Osteocyte (in vitro differentiated cells): ENCODE measurements at regions not wholly inside any gene's neighbourhood (a gene's known extent, or its start where the extent isn't known, plus 50 kb on each side); places are given as distances from the start of the nearest gene placed in this dataset.

Experiments
- DNase-seq: peaks from one replicate; pipeline ENCODE4 v3.0.0; 2021; ENCODE audit warnings: mixed read lengths; ENCODE audit not compliant: unreplicated experiment; ENCODE audit errors: extremely low spot score
- H3K27ac Mint-ChIP-seq: one replicate; pipeline ENCODE4 v1.8.0; 2021; ENCODE audit warnings: mild to moderate bottlenecking, mixed read lengths; ENCODE audit not compliant: unreplicated experiment
- H3K27me3 Mint-ChIP-seq: one replicate; pipeline ENCODE4 v1.8.0; 2021; ENCODE audit warnings: mixed read lengths; ENCODE audit not compliant: unreplicated experiment
- H3K36me3 Mint-ChIP-seq: one replicate; pipeline ENCODE4 v1.8.0; 2021; ENCODE audit warnings: mixed read lengths; ENCODE audit not compliant: unreplicated experiment
- H3K4me1 Mint-ChIP-seq: one replicate; pipeline ENCODE4 v1.8.0; 2021; ENCODE audit warnings: mixed read lengths; ENCODE audit not compliant: unreplicated experiment
- H3K4me3 Mint-ChIP-seq: one replicate; pipeline ENCODE4 v1.8.0; 2021; ENCODE audit warnings: mild to moderate bottlenecking, moderate library complexity, mixed read lengths; ENCODE audit not compliant: unreplicated experiment
- H3K9me3 Mint-ChIP-seq: one replicate; pipeline ENCODE4 v1.8.0; 2021; ENCODE audit warnings: mixed read lengths; ENCODE audit not compliant: unreplicated experiment
- CTCF ChIP-seq: fragments of 200-600 bp; sonication (generic); IDR thresholded peaks from 2 replicates; pipeline ENCODE4 v1.5.0; 2021; ENCODE audit warnings: antibody characterized with exemption, mild to moderate bottlenecking, moderate library complexity

GRCh38 chr4:114163051-114163450 lies 183.6 kb upstream of the ARSJ start:
- H3K9me3 Mint-ChIP-seq = no peaks in the 10 kb centered on the region
- H3K27ac Mint-ChIP-seq = no peak overlapping the region
- TF ChIP-seq CTCF = no peak
- H3K27me3 Mint-ChIP-seq = no peaks in the 10 kb centered on the region
- no peaks in the 10 kb centered on the region for H3K36me3 Mint-ChIP-seq
- no peak for DNase-seq
- H3K4me1 Mint-ChIP-seq = peaks cover 21% of the 10 kb centered on the region
- no peak overlapping the region for H3K4me3 Mint-ChIP-seq

- Mint-ChIP-seq H3K27ac (no peak overlapping the region), H3K36me3 (no peaks in the 10 kb centered on the region), H3K4me1 (peaks cover 9% of the 10 kb centered on the region), H3K4me3 (no peak overlapping the region), H3K9me3 (no peaks in the 10 kb centered on the region), H3K27me3 (no peaks in the 10 kb centered on the region)
- DNase-seq = no peak
- no peak for TF ChIP-seq CTCF
Measured at GRCh38 chr4:114173968-114174367, 194.5 kb upstream of the ARSJ start.

- no peak for TF ChIP-seq CTCF
- no peaks in the 10 kb centered on the region for H3K27me3 Mint-ChIP-seq
- no peak overlapping the region for H3K4me3 Mint-ChIP-seq
- H3K27ac Mint-ChIP-seq = no peak overlapping the region
- DNase-seq = no peak
- peaks cover 5% of the 10 kb centered on the region for H3K36me3 Mint-ChIP-seq
- peaks cover 10% of the 10 kb centered on the region for H3K9me3 Mint-ChIP-seq
- H3K4me1 Mint-ChIP-seq = peaks cover 13% of the 10 kb centered on the region
Measured at GRCh38 chr4:114177628-114178027, 198.2 kb upstream of the ARSJ start.

GRCh38 chr4:114178392-114178791 lies 198.9 kb upstream of the ARSJ start:
- H3K27me3 Mint-ChIP-seq = no peaks in the 10 kb centered on the region
- DNase-seq = no peak
- H3K4me3 Mint-ChIP-seq = no peak overlapping the region
- H3K27ac Mint-ChIP-seq = no peak overlapping the region
- peaks cover 11% of the 10 kb centered on the region for H3K9me3 Mint-ChIP-seq
- TF ChIP-seq CTCF = no peak
- peaks cover 13% of the 10 kb centered on the region for H3K4me1 Mint-ChIP-seq
- peaks cover 5% of the 10 kb centered on the region for H3K36me3 Mint-ChIP-seq

GRCh38 chr4:114180481-114180880 lies 201.0 kb upstream of the ARSJ start:
- Mint-ChIP-seq H3K9me3 (peaks cover 11% of the 10 kb centered on the region), H3K4me1 (peaks cover 20% of the 10 kb centered on the region)
- DNase-seq = no peak

More at GRCh38 chr4:114180481-114180880, 201.0 kb upstream of the ARSJ start:
- H3K27ac Mint-ChIP-seq = peak overlapping the region; percentile 9
- peaks cover 5% of the 10 kb centered on the region for H3K36me3 Mint-ChIP-seq
- H3K4me3 Mint-ChIP-seq = no peak overlapping the region
- H3K27me3 Mint-ChIP-seq = no peaks in the 10 kb centered on the region
- TF ChIP-seq CTCF = peak; percentile 79
